Tibial nerve (tissue), 4 donors: ENCODE measurements at regions not wholly inside any gene's neighbourhood (a gene's known extent, or its start where the extent isn't known, plus 50 kb on each side); places are given as distances from the start of the nearest gene placed in this dataset.

ENCODE experiments used
- EP300 ChIP-seq, 2 donors: sonication (generic); formaldehyde crosslinking; IDR thresholded peaks; one replicate each; pipeline ENCODE4 v1.6.1; 2017; ENCODE audit warnings: antibody characterized with exemption in 2 of 2, mild to moderate bottlenecking in 1 of 2
- POLR2A ChIP-seq, 2 donors: fragments of 450-650 bp; IDR thresholded peaks; one replicate each; pipeline ENCODE4 v1.6.1; 2017; ENCODE audit warnings: antibody characterized with exemption in 2 of 2, mild to moderate bottlenecking in 2 of 2, moderate library complexity in 2 of 2
- TF ChIP-seq, protein P1 (sequence below), 5 experiments: fragments of 200-600 bp in 3 of 5; fragments of 450-650 bp in 2 of 5; sonication (generic) in 3 of 5; IDR thresholded peaks; one replicate each; pipeline ENCODE4 v1.5.1; 2016 to 2019; ENCODE audit warnings: antibody characterized with exemption in 5 of 5, mild to moderate bottlenecking in 3 of 5, moderate library complexity in 2 of 5

DNA sequence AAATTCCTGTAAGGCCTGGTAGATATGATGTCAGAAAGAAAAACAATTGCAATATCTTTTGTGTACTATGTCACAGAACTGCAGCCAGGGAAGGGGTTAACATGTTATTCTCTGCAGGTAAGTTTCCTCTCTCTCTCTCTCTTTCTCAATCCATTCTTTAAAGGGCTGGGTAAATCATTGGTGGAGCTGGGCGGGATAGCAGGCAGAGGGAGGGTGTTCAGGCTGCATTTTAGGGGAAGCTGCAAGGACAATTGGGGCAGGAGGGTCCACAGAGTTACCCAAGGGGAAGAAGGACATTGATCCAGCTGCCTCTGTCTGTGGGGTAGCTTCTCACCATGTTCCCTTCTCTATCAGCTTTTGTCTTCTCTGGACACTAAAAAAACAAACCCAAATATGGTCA is 153.9 kb upstream of the BMPER start:
- TF ChIP-seq, protein P1, sequence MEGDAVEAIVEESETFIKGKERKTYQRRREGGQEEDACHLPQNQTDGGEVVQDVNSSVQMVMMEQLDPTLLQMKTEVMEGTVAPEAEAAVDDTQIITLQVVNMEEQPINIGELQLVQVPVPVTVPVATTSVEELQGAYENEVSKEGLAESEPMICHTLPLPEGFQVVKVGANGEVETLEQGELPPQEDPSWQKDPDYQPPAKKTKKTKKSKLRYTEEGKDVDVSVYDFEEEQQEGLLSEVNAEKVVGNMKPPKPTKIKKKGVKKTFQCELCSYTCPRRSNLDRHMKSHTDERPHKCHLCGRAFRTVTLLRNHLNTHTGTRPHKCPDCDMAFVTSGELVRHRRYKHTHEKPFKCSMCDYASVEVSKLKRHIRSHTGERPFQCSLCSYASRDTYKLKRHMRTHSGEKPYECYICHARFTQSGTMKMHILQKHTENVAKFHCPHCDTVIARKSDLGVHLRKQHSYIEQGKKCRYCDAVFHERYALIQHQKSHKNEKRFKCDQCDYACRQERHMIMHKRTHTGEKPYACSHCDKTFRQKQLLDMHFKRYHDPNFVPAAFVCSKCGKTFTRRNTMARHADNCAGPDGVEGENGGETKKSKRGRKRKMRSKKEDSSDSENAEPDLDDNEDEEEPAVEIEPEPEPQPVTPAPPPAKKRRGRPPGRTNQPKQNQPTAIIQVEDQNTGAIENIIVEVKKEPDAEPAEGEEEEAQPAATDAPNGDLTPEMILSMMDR (IDR thresholded peaks at IDR 0.05) = no peak
- TF ChIP-seq EP300 (IDR thresholded peaks at IDR 0.05) (no peak), POLR2A (IDR thresholded peaks at IDR 0.05) (no peak)
